Neuronal stem cell (in vitro differentiated cells): ENCODE measurements at regions not wholly inside any gene's neighbourhood (a gene's known extent, or its start where the extent isn't known, plus 50 kb on each side); places are given as distances from the start of the nearest gene placed in this dataset.
"Not testable (repeated sequence)": the region's sequence is repeated elsewhere in the genome, so short reads cannot be mapped to it uniquely, and the experiment has no call there.

Experiments
- DNase-seq: peaks from one replicate; pipeline ENCODE4 v3.0.0-alpha.2; 2013; ENCODE audit warnings: low spot score
- H2AFZ ChIP-seq: one replicate; pipeline ENCODE4 v1.6.1; 2013; ENCODE audit warnings: mild to moderate bottlenecking, low read length, inconsistent platforms
- H2AK5ac ChIP-seq: 2 replicates; pipeline ENCODE4 v1.6.1; 2013; ENCODE audit warnings: low read depth, mild to moderate bottlenecking, inconsistent platforms, low read length, moderate library complexity, mixed read lengths
- H2BK120ac ChIP-seq: 2 replicates; pipeline ENCODE4 v1.6.1; 2013; ENCODE audit warnings: low read depth, mild to moderate bottlenecking, inconsistent platforms, low read length, moderate library complexity, mixed read lengths
- H2BK12ac ChIP-seq: one replicate; pipeline ENCODE4 v1.6.1; 2013; ENCODE audit warnings: low read length, inconsistent platforms
- H2BK15ac ChIP-seq: 2 replicates; pipeline ENCODE4 v1.6.1; 2013; ENCODE audit warnings: mild to moderate bottlenecking, low read length, inconsistent platforms, mixed read lengths
- H2BK5ac ChIP-seq: one replicate; pipeline ENCODE4 v1.6.1; 2013; ENCODE audit warnings: inconsistent platforms, mild to moderate bottlenecking, low read length, moderate library complexity
- H3K14ac ChIP-seq: one replicate; pipeline ENCODE4 v1.6.1; 2013; ENCODE audit warnings: low read length, inconsistent platforms
- H3K18ac ChIP-seq: 2 replicates; pipeline ENCODE4 v1.6.1; 2013; ENCODE audit warnings: low read length, inconsistent platforms
- H3K23ac ChIP-seq: 2 replicates; pipeline ENCODE4 v1.6.1; 2013; ENCODE audit warnings: low read depth, mild to moderate bottlenecking, mixed read lengths, low read length, inconsistent platforms; ENCODE audit not compliant: poor library complexity
- H3K27ac ChIP-seq: replicated peaks from 3 replicates; pipeline ENCODE4 v1.5.1; 2013; ENCODE audit warnings: low read length, inconsistent platforms
- H3K27me3 ChIP-seq, 3 experiments: 2 replicates each; pipeline ENCODE4 v1.6.1; 2013; ENCODE audit warnings: low read length in 3 of 3, mild to moderate bottlenecking in 2 of 3, inconsistent platforms in 1 of 3, low read depth in 1 of 3, mixed read lengths in 1 of 3, moderate library complexity in 1 of 3; ENCODE audit not compliant: control insufficient read depth in 3 of 3, insufficient read depth in 3 of 3
- H3K36me3 ChIP-seq, 2 donors: replicated peaks in 1 of 2; 2 replicates each; pipeline ENCODE4 v1.6.1; 2013; ENCODE audit warnings: low read length in 2 of 2; ENCODE audit not compliant: control insufficient read depth in 2 of 2, insufficient read depth in 2 of 2
- H3K4ac ChIP-seq: 2 replicates; pipeline ENCODE4 v1.6.1; 2013; ENCODE audit warnings: inconsistent platforms, mild to moderate bottlenecking, low read length, moderate library complexity
- H3K4me1 ChIP-seq, 2 donors: 1 replicate in 1 of 2; 2 replicates in 1 of 2; pipeline ENCODE4 v1.6.1; 2013; ENCODE audit warnings: low read length in 2 of 2, low read depth in 1 of 2; ENCODE audit not compliant: control insufficient read depth in 2 of 2, insufficient read depth in 1 of 2
- H3K4me2 ChIP-seq: one replicate; pipeline ENCODE4 v1.6.1; 2013; ENCODE audit warnings: mild to moderate bottlenecking, low read length, inconsistent platforms; ENCODE audit not compliant: insufficient read depth, poor library complexity, severe bottlenecking
- H3K4me3 ChIP-seq, 2 donors: 2 replicates each; pipeline ENCODE4 v1.5.1; 2013; ENCODE audit warnings: low read length in 2 of 2, mild to moderate bottlenecking in 2 of 2, inconsistent platforms in 1 of 2, moderate library complexity in 1 of 2
- H3K79me1 ChIP-seq: one replicate; pipeline ENCODE4 v1.6.1; 2013; ENCODE audit warnings: low read depth, mild to moderate bottlenecking, inconsistent platforms, low read length, moderate library complexity
- H3K9ac ChIP-seq: one replicate; pipeline ENCODE4 v1.6.1; 2013; ENCODE audit warnings: mild to moderate bottlenecking, low read depth, low read length, inconsistent platforms; ENCODE audit not compliant: poor library complexity
- H3K9me3 ChIP-seq, 2 donors: replicated peaks in 1 of 2; 2 replicates each; pipeline versions ENCODE3 to v1.6.1; 2013; ENCODE audit warnings: low read length in 2 of 2, mild to moderate bottlenecking in 2 of 2, inconsistent platforms in 1 of 2, low read depth in 1 of 2, mixed read lengths in 1 of 2, moderate library complexity in 1 of 2; ENCODE audit not compliant: control insufficient read depth in 2 of 2, insufficient read depth in 1 of 2
- H4K8ac ChIP-seq: one replicate; pipeline ENCODE4 v1.6.1; 2013; ENCODE audit warnings: low read depth, mild to moderate bottlenecking, inconsistent platforms, low read length, moderate library complexity
- H4K91ac ChIP-seq: one replicate; pipeline ENCODE4 v1.6.1; 2013; ENCODE audit warnings: low read length, low read depth, mild to moderate bottlenecking, inconsistent platforms; ENCODE audit not compliant: poor library complexity
- WGBS, 2 donors: extraction: QIAGEN DNeasy Blood & Tissue Kit; methylation state at CpG; one replicate each; pipeline ENCODE4 v1.1.7; 2013; ENCODE audit warnings: missing lambda C conversion rate in 2 of 2, mixed read lengths in 1 of 2; ENCODE audit not compliant: insufficient read length in 2 of 2, insufficient replicate concordance in 1 of 2; ENCODE audit errors: extremely low coverage in 2 of 2; 5-methylcytosine and 5-hydroxymethylcytosine counted together

GRCh38 chr2:18950361-18950851, 361.0 kb upstream of the NT5C1B start:
- Histone ChIP-seq H3K4me3 (no peak overlapping the region), H2BK5ac (no peak overlapping the region), H3K23ac (no peak overlapping the region), H3K4me2 (no peak overlapping the region), H4K8ac (no peak overlapping the region), H4K91ac (no peak overlapping the region), H3K4me1 (peaks cover 0 to 5% of the 10 kb centered on the region in 2 donors), H3K79me1 (no peaks in the 10 kb centered on the region), H3K9me3 (no peaks in the 10 kb centered on the region), H3K4ac (no peak overlapping the region), H2AFZ (peak overlapping the region; percentile 28), H3K9ac (no peak overlapping the region), H2BK120ac (no peak overlapping the region), H3K27ac (no peak overlapping the region), H2BK15ac (no peak overlapping the region), H3K18ac (no peak overlapping the region), H3K36me3 (no peaks in the 10 kb centered on the region), H3K27me3 (no peaks in the 10 kb centered on the region), H2AK5ac (no peak overlapping the region), H3K14ac (no peak overlapping the region), H2BK12ac (no peak overlapping the region)
- no peak for DNase-seq
- no CpG with 5 or more reads among the region's 5 CpGs for WGBS, 2 donors

GRCh38 chr2:18949871-18950270, 360.5 kb upstream of the NT5C1B start:
- no peak overlapping the region for H2BK5ac ChIP-seq
- H2AK5ac ChIP-seq = no peak overlapping the region
- no peak overlapping the region for H3K4ac ChIP-seq
- H3K4me2 ChIP-seq = no peak overlapping the region
- no peak overlapping the region for H3K9ac ChIP-seq
- no peak overlapping the region for H4K8ac ChIP-seq
- H2BK120ac ChIP-seq = no peak overlapping the region
- no peak overlapping the region for H3K18ac ChIP-seq
- H2BK15ac ChIP-seq = no peak overlapping the region
- H2AFZ ChIP-seq = peak overlapping the region; percentile 28
- no CpG with 5 or more reads among the region's 4 CpGs for WGBS, 2 donors
- no peaks in the 10 kb centered on the region for H3K9me3 ChIP-seq
- H4K91ac ChIP-seq = no peak overlapping the region
- H3K36me3 ChIP-seq = no peaks in the 10 kb centered on the region
- no peak overlapping the region for H3K4me3 ChIP-seq
- no peaks in the 10 kb centered on the region for H3K27me3 ChIP-seq
- no peak for DNase-seq
- no peak overlapping the region for H3K14ac ChIP-seq
- no peak overlapping the region for H2BK12ac ChIP-seq
- no peak overlapping the region for H3K23ac ChIP-seq
- no peaks in the 10 kb centered on the region for H3K79me1 ChIP-seq
- peaks cover 0 to 5% of the 10 kb centered on the region in 2 donors for H3K4me1 ChIP-seq
- no peak overlapping the region for H3K27ac ChIP-seq

- no peak overlapping the region for H3K4ac ChIP-seq
- H3K79me1 ChIP-seq = no peaks in the 10 kb centered on the region
- H2BK12ac ChIP-seq = no peak overlapping the region
- H3K14ac ChIP-seq = no peak overlapping the region
- H3K9me3 ChIP-seq = no peaks in the 10 kb centered on the region
- DNase-seq = no peak
- H4K8ac ChIP-seq = no peak overlapping the region
- no peak overlapping the region for H3K18ac ChIP-seq
- no peaks in the 10 kb centered on the region for H3K27me3 ChIP-seq
- no CpG with 5 or more reads among the region's 2 CpGs for WGBS, 2 donors
- H2BK120ac ChIP-seq = no peak overlapping the region
- no peak overlapping the region for H4K91ac ChIP-seq
- no peak overlapping the region for H2AK5ac ChIP-seq
- H3K27ac ChIP-seq = no peak overlapping the region
- H3K4me1 ChIP-seq = no peaks in the 10 kb centered on the region
- H3K23ac ChIP-seq = no peak overlapping the region
- no peak overlapping the region for H3K9ac ChIP-seq
- H3K4me2 ChIP-seq = no peak overlapping the region
- H2AFZ ChIP-seq = no peak overlapping the region
- H3K4me3 ChIP-seq = no peak overlapping the region
- H2BK15ac ChIP-seq = no peak overlapping the region
- H2BK5ac ChIP-seq = no peak overlapping the region
- no peaks in the 10 kb centered on the region for H3K36me3 ChIP-seq
Measured at GRCh38 chr2:18940184-18940583, 350.8 kb upstream of the NT5C1B start.

- H3K18ac ChIP-seq, H2AFZ ChIP-seq, H2AK5ac ChIP-seq, H3K9ac ChIP-seq, H3K27me3 ChIP-seq, H4K8ac ChIP-seq, H3K4ac ChIP-seq, H3K36me3 ChIP-seq, H2BK12ac ChIP-seq, H3K4me2 ChIP-seq, DNase-seq, H3K27ac ChIP-seq, H2BK15ac ChIP-seq, H3K14ac ChIP-seq, H2BK5ac ChIP-seq, H3K4me3 ChIP-seq, H3K79me1 ChIP-seq, H3K9me3 ChIP-seq, H2BK120ac ChIP-seq, H3K4me1 ChIP-seq, H3K23ac ChIP-seq, H4K91ac ChIP-seq: not testable (repeated sequence)
- WGBS, 2 donors = no CpG with 5 or more reads among the region's 5 CpGs
Measured at GRCh38 chr2:18939740-18940139, 350.4 kb upstream of the NT5C1B start.
